H1 (cell line): ENCODE measurements at regions not wholly inside any gene's neighbourhood (a gene's known extent, or its start where the extent isn't known, plus 50 kb on each side); places are given as distances from the start of the nearest gene placed in this dataset.

Experiments used
- ATF3 ChIP-seq: IDR thresholded peaks from 2 replicates; pipeline ENCODE4 v1.6.1; 2011; ENCODE audit warnings: low read depth, mild to moderate bottlenecking, low read length; ENCODE audit not compliant: insufficient read depth
- CHD2 ChIP-seq: IDR thresholded peaks from 2 replicates; pipeline ENCODE4 v1.6.1; 2012; ENCODE audit warnings: low read length, improper control_type of control experiment
- E2F6 ChIP-seq: IDR thresholded peaks from 2 replicates; pipeline ENCODE4 v1.6.1; 2012; ENCODE audit warnings: inconsistent platforms
- POLR2AphosphoS5 ChIP-seq: IDR thresholded peaks from 2 replicates; pipeline ENCODE4 v1.6.1; 2011; ENCODE audit warnings: low read depth, low read length
- SP1 ChIP-seq: IDR thresholded peaks from 2 replicates; pipeline ENCODE4 v1.6.1; 2011; ENCODE audit warnings: low read depth, low read length
- SP4 ChIP-seq: IDR thresholded peaks from 2 replicates; pipeline ENCODE4 v1.6.1; 2012; ENCODE audit warnings: low read length, inconsistent platforms
- TF ChIP-seq, protein P1 (sequence below): fragments of 300-600 bp; sonication (generic); IDR thresholded peaks from 2 replicates; pipeline ENCODE4 v1.7.1; 2012; ENCODE audit warnings: low read length, moderate library complexity, mild to moderate bottlenecking, inconsistent platforms; ENCODE audit not compliant: insufficient replicate concordance

GRCh38 chr6:155995281-155995680, 539.6 kb upstream of the NOX3 start (continued):
- TF ChIP-seq E2F6 (no peak), SP4 (no peak), CHD2 (no peak), ATF3 (no peak), SP1 (no peak), POLR2AphosphoS5 (no peak)
- TF ChIP-seq, protein P1, sequence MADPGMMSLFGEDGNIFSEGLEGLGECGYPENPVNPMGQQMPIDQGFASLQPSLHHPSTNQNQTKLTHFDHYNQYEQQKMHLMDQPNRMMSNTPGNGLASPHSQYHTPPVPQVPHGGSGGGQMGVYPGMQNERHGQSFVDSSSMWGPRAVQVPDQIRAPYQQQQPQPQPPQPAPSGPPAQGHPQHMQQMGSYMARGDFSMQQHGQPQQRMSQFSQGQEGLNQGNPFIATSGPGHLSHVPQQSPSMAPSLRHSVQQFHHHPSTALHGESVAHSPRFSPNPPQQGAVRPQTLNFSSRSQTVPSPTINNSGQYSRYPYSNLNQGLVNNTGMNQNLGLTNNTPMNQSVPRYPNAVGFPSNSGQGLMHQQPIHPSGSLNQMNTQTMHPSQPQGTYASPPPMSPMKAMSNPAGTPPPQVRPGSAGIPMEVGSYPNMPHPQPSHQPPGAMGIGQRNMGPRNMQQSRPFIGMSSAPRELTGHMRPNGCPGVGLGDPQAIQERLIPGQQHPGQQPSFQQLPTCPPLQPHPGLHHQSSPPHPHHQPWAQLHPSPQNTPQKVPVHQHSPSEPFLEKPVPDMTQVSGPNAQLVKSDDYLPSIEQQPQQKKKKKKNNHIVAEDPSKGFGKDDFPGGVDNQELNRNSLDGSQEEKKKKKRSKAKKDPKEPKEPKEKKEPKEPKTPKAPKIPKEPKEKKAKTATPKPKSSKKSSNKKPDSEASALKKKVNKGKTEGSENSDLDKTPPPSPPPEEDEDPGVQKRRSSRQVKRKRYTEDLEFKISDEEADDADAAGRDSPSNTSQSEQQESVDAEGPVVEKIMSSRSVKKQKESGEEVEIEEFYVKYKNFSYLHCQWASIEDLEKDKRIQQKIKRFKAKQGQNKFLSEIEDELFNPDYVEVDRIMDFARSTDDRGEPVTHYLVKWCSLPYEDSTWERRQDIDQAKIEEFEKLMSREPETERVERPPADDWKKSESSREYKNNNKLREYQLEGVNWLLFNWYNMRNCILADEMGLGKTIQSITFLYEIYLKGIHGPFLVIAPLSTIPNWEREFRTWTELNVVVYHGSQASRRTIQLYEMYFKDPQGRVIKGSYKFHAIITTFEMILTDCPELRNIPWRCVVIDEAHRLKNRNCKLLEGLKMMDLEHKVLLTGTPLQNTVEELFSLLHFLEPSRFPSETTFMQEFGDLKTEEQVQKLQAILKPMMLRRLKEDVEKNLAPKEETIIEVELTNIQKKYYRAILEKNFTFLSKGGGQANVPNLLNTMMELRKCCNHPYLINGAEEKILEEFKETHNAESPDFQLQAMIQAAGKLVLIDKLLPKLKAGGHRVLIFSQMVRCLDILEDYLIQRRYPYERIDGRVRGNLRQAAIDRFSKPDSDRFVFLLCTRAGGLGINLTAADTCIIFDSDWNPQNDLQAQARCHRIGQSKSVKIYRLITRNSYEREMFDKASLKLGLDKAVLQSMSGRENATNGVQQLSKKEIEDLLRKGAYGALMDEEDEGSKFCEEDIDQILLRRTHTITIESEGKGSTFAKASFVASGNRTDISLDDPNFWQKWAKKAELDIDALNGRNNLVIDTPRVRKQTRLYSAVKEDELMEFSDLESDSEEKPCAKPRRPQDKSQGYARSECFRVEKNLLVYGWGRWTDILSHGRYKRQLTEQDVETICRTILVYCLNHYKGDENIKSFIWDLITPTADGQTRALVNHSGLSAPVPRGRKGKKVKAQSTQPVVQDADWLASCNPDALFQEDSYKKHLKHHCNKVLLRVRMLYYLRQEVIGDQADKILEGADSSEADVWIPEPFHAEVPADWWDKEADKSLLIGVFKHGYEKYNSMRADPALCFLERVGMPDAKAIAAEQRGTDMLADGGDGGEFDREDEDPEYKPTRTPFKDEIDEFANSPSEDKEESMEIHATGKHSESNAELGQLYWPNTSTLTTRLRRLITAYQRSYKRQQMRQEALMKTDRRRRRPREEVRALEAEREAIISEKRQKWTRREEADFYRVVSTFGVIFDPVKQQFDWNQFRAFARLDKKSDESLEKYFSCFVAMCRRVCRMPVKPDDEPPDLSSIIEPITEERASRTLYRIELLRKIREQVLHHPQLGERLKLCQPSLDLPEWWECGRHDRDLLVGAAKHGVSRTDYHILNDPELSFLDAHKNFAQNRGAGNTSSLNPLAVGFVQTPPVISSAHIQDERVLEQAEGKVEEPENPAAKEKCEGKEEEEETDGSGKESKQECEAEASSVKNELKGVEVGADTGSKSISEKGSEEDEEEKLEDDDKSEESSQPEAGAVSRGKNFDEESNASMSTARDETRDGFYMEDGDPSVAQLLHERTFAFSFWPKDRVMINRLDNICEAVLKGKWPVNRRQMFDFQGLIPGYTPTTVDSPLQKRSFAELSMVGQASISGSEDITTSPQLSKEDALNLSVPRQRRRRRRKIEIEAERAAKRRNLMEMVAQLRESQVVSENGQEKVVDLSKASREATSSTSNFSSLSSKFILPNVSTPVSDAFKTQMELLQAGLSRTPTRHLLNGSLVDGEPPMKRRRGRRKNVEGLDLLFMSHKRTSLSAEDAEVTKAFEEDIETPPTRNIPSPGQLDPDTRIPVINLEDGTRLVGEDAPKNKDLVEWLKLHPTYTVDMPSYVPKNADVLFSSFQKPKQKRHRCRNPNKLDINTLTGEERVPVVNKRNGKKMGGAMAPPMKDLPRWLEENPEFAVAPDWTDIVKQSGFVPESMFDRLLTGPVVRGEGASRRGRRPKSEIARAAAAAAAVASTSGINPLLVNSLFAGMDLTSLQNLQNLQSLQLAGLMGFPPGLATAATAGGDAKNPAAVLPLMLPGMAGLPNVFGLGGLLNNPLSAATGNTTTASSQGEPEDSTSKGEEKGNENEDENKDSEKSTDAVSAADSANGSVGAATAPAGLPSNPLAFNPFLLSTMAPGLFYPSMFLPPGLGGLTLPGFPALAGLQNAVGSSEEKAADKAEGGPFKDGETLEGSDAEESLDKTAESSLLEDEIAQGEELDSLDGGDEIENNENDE: no peak
- TF ChIP-seq, all 59 proteins: peak for 0
